ENCODE measurements at regions not wholly inside any gene's neighbourhood (a gene's known extent, or its start where the extent isn't known, plus 50 kb on each side); places are given as distances from the start of the nearest gene placed in this dataset.

DNA sequence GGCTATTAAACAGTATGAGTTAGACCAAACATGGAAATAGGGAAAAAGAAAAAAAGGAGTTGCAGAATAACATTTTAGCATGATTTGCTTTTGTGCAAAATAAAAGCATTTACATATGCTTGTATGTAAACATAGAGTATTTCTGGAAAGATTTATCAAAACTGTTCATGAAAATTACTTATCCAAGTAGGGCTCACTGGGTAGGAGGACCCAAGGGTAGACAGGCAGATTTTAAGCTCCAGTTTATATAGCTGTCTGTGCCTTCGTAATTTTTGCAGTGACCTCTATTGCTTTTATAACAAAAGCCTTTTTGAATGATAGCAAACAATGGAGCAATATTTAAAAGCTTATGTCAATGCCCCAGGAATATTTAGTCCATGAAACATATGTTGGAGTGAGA, 228.8 kb upstream of the IRF2BP2 start:
- POLR2A ChIA-PET, result interaction anchor here (1.4 kb wide), 1 partner anchor 11 kb away, joined by 3 read pairs; no protein-coding TSS in a partner anchor
- no peaks in the 10 kb centered on the region for H3K27me3 ChIP-seq (ENCODE audit: control insufficient read depth, insufficient read depth, low read length)
- no peak overlapping the region for H3K4me3 ChIP-seq (ENCODE audit: low read depth, low read length)
- DNase-seq (ENCODE audit: low read depth, low spot score), result no peak
- no peak for TF ChIP-seq CTCF (IDR thresholded peaks at IDR 0.05; ENCODE audit: low read depth, low read length)
- H3K27ac ChIP-seq (ENCODE audit: low read depth, low read length), result no peak overlapping the region
- H3K9me3 ChIP-seq (ENCODE audit: control insufficient read depth, insufficient read depth, low read length), result no peaks in the 10 kb centered on the region; the same call in 1 of the 2 replicates
- CTCF ChIA-PET, result interaction anchor here (1.1 to 1.3 kb wide), 4 partner anchors 11 to 352 kb away, joined by 3 to 6 read pairs (median 4); no protein-coding TSS in a partner anchor

- H3K4me3 ChIP-seq (ENCODE audit: low read depth, low read length), result no peak overlapping the region
- ChIA-PET POLR2A (interaction anchor here (1.4 kb wide), 1 partner anchor 10 kb away, joined by 3 read pairs; no protein-coding TSS in a partner anchor), CTCF (interaction anchor here (1.1 to 1.3 kb wide), 2 partner anchors 11 to 351 kb away, joined by 3 to 6 read pairs; no protein-coding TSS in a partner anchor)
- H3K27ac ChIP-seq (ENCODE audit: low read depth, low read length), result no peak overlapping the region
- no peak for TF ChIP-seq CTCF (IDR thresholded peaks at IDR 0.05; ENCODE audit: low read depth, low read length)
- DNase-seq (ENCODE audit: low read depth, low spot score), result no peak
- no peaks in the 10 kb centered on the region for H3K27me3 ChIP-seq (ENCODE audit: control insufficient read depth, insufficient read depth, low read length)
- H3K9me3 ChIP-seq (ENCODE audit: control insufficient read depth, insufficient read depth, low read length), result no peaks in the 10 kb centered on the region; the same call in 1 of the 2 replicates
Observed at GRCh38 chr1:234838182-234838581, 228.2 kb upstream of the IRF2BP2 start.

GRCh38 chr1:234837713-234838112, 227.7 kb upstream of the IRF2BP2 start:
- ChIA-PET CTCF (interaction anchor here (1.1 kb wide), 1 partner anchor 11 kb away, joined by 3 read pairs; no protein-coding TSS in a partner anchor), POLR2A (no interaction called here)

GRCh38 chr1:234836776-234837357, 226.9 kb upstream of the IRF2BP2 start:
- no peak overlapping the region for H3K4me3 ChIP-seq (ENCODE audit: low read depth, low read length)
- DNase-seq (ENCODE audit: low read depth, low spot score), result no peak
- no peaks in the 10 kb centered on the region; the same call in 1 of the 2 replicates for H3K9me3 ChIP-seq (ENCODE audit: control insufficient read depth, insufficient read depth, low read length)
- no peak overlapping the region for H3K27ac ChIP-seq (ENCODE audit: low read depth, low read length)
- ChIA-PET POLR2A (no interaction called here), CTCF (no interaction called here)
- TF ChIP-seq CTCF (IDR thresholded peaks at IDR 0.05; ENCODE audit: low read depth, low read length), result no peak
- no peaks in the 10 kb centered on the region for H3K27me3 ChIP-seq (ENCODE audit: control insufficient read depth, insufficient read depth, low read length)

More at GRCh38 chr1:234837713-234838112, 227.7 kb upstream of the IRF2BP2 start:
- Histone ChIP-seq H3K27ac (ENCODE audit: low read depth, low read length) (no peak overlapping the region), H3K9me3 (ENCODE audit: control insufficient read depth, insufficient read depth, low read length) (no peaks in the 10 kb centered on the region; the same call in 1 of the 2 replicates), H3K27me3 (ENCODE audit: control insufficient read depth, insufficient read depth, low read length) (no peaks in the 10 kb centered on the region), H3K4me3 (ENCODE audit: low read depth, low read length) (no peak overlapping the region)
- no peak for DNase-seq (ENCODE audit: low read depth, low spot score)
- no peak for TF ChIP-seq CTCF (IDR thresholded peaks at IDR 0.05; ENCODE audit: low read depth, low read length)

- Histone ChIP-seq H3K27ac (ENCODE audit: low read depth, low read length) (no peak overlapping the region), H3K27me3 (ENCODE audit: control insufficient read depth, insufficient read depth, low read length) (no peaks in the 10 kb centered on the region), H3K4me3 (ENCODE audit: low read depth, low read length) (no peak overlapping the region), H3K9me3 (ENCODE audit: control insufficient read depth, insufficient read depth, low read length) (no peaks in the 10 kb centered on the region; the same call in 1 of the 2 replicates)
- POLR2A ChIA-PET, result no interaction called here
- no peak for TF ChIP-seq CTCF (IDR thresholded peaks at IDR 0.05; ENCODE audit: low read depth, low read length)
- CTCF ChIA-PET, result no interaction called here
- DNase-seq (ENCODE audit: low read depth, low spot score), result no peak
Observed at GRCh38 chr1:234836045-234836681, 226.2 kb upstream of the IRF2BP2 start.

All from AG04450 (cell line).